ENCODE measurements at regions not wholly inside any gene's neighbourhood (a gene's known extent, or its start where the extent isn't known, plus 50 kb on each side); places are given as distances from the start of the nearest gene placed in this dataset.

- TF ChIP-seq POLR2AphosphoS5 (IDR thresholded peaks at IDR 0.05) = no peak
- TF ChIP-seq EP300 (IDR thresholded peaks at IDR 0.05) = no peak
- no peak for TF ChIP-seq CTCF (IDR thresholded peaks at IDR 0.05)
- no peak for ATAC-seq
- Histone ChIP-seq H3K4me1 (peaks cover 0 to 18% (median 2%) of the 10 kb centered on the region in 3 donors), H3K27me3 (no peaks in the 10 kb centered on the region), H3K36me3 (no peaks in the 10 kb centered on the region), H3K27ac (no peak overlapping the region), H3K4me3 (no peak overlapping the region), H3K9me3 (no peaks in the 10 kb centered on the region)
- 93% methylated on average over 7 of the region's 13 CpGs; no CpG with 5 or more reads in 1 of the 2 donors for WGBS, 2 donors (ENCODE audit: low coverage in 1 of 2)
Observed at GRCh38 chr9:88932766-88933165, 58.5 kb upstream of the S1PR3 start.

GRCh38 chr9:88933607-88934379, 57.5 kb upstream of the S1PR3 start:
- TF ChIP-seq EP300 (IDR thresholded peaks at IDR 0.05) (no peak), POLR2A (IDR thresholded peaks at IDR 0.05) (no peak), POLR2AphosphoS5 (IDR thresholded peaks at IDR 0.05) (no peak), CTCF (IDR thresholded peaks at IDR 0.05) (no peak)

GRCh38 chr9:88934876-88935535, 56.3 kb upstream of the S1PR3 start:
- Histone ChIP-seq H3K27ac (peak overlapping the region in 1 of 4 donors; percentile 16), H3K27me3 (no peaks in the 10 kb centered on the region), H3K36me3 (no peaks in the 10 kb centered on the region), H3K4me3 (no peak overlapping the region), H3K4me1 (peaks cover 0 to 18% (median 2%) of the 10 kb centered on the region in 3 donors), H3K9me3 (no peaks in the 10 kb centered on the region)
- 71% methylated on average over 5 of the region's 5 CpGs; no CpG with 5 or more reads in 1 of the 2 donors for WGBS, 2 donors (ENCODE audit: low coverage in 1 of 2)
- no peak for ATAC-seq
- TF ChIP-seq EP300 (IDR thresholded peaks at IDR 0.05) (no peak), POLR2AphosphoS5 (IDR thresholded peaks at IDR 0.05) (no peak), CTCF (IDR thresholded peaks at IDR 0.05) (no peak), POLR2A (IDR thresholded peaks at IDR 0.05) (no peak)

More at GRCh38 chr9:88933607-88934379, 57.5 kb upstream of the S1PR3 start:
- ATAC-seq = no peak
- no peak overlapping the region for H3K4me3 ChIP-seq
- no peaks in the 10 kb centered on the region for H3K36me3 ChIP-seq
- peaks cover 0 to 18% (median 2%) of the 10 kb centered on the region in 3 donors for H3K4me1 ChIP-seq
- no peak overlapping the region for H3K27ac ChIP-seq
- no peaks in the 10 kb centered on the region for H3K9me3 ChIP-seq
- 76 to 89% methylated on average over 7 to 11 of the region's 11 CpGs for WGBS, 2 donors (ENCODE audit: low coverage in 1 of 2)
- H3K27me3 ChIP-seq = no peaks in the 10 kb centered on the region

GRCh38 chr9:88936132-88936531, 55.1 kb upstream of the S1PR3 start:
- H3K36me3 ChIP-seq = no peaks in the 10 kb centered on the region
- no peak overlapping the region for H3K4me3 ChIP-seq
- H3K27ac ChIP-seq = peak overlapping the region in 1 of 4 donors; percentile 28
- H3K27me3 ChIP-seq = no peaks in the 10 kb centered on the region
- ATAC-seq = peak; percentile 72
- WGBS, 2 donors (ENCODE audit: low coverage in 1 of 2) = 72 to 76% methylated on average over 2 of the region's 2 CpGs
- no peak for TF ChIP-seq POLR2A (IDR thresholded peaks at IDR 0.05)
- TF ChIP-seq POLR2AphosphoS5 (IDR thresholded peaks at IDR 0.05) = peak; percentile 8
- no peaks in the 10 kb centered on the region for H3K9me3 ChIP-seq
- peaks cover 0 to 18% (median 2%) of the 10 kb centered on the region in 3 donors for H3K4me1 ChIP-seq

GRCh38 chr9:88936668-88937067, 54.6 kb upstream of the S1PR3 start:
- no peak for TF ChIP-seq EP300 (IDR thresholded peaks at IDR 0.05)
- no peak for TF ChIP-seq POLR2AphosphoS5 (IDR thresholded peaks at IDR 0.05)
- TF ChIP-seq CTCF (IDR thresholded peaks at IDR 0.05) = no peak
- TF ChIP-seq POLR2A (IDR thresholded peaks at IDR 0.05) = no peak
- H3K36me3 ChIP-seq = no peaks in the 10 kb centered on the region
- H3K4me3 ChIP-seq = no peak overlapping the region
- peak; percentile 83 for ATAC-seq
- H3K27ac ChIP-seq = peak overlapping the region in 2 of 4 donors; percentile 26 to 28
- no peaks in the 10 kb centered on the region for H3K27me3 ChIP-seq
- H3K9me3 ChIP-seq = no peaks in the 10 kb centered on the region
- 32% methylated on average over 5 of the region's 5 CpGs; no CpG with 5 or more reads in 1 of the 2 donors for WGBS, 2 donors (ENCODE audit: low coverage in 1 of 2)
- peaks cover 0 to 18% (median 2%) of the 10 kb centered on the region in 3 donors for H3K4me1 ChIP-seq

Data from gastroesophageal sphincter (tissue), 4 donors.